GM12878 (cell line): ENCODE measurements at regions not wholly inside any gene's neighbourhood (a gene's known extent, or its start where the extent isn't known, plus 50 kb on each side); places are given as distances from the start of the nearest gene placed in this dataset.

ENCODE experiments used
- CTCF ChIP-seq, 3 experiments: IDR thresholded peaks in 2 of 3; conservative IDR thresholded peaks in 1 of 3; 2 replicates each; pipeline ENCODE4 v1.5.1; 2011; ENCODE audit warnings: low read depth in 3 of 3, low read length in 3 of 3, mild to moderate bottlenecking in 3 of 3, control low read depth in 2 of 3, moderate library complexity in 2 of 3, inconsistent platforms in 1 of 3, mixed read lengths in 1 of 3; ENCODE audit not compliant: control insufficient read depth in 2 of 3, insufficient read depth in 1 of 3; ENCODE audit errors: extremely low read depth in 1 of 3
- EP300 ChIP-seq, 2 experiments: fragments of 150-350 bp in 1 of 2; IDR thresholded peaks; 2 replicates each; pipeline ENCODE4 v1.6.1; 2011 to 2012; ENCODE audit warnings: low read depth in 2 of 2, low read length in 2 of 2, borderline replicate concordance in 1 of 2, improper control_type of control experiment in 1 of 2, inconsistent platforms in 1 of 2; ENCODE audit not compliant: control insufficient read depth in 1 of 2
- PBX3 ChIP-seq: IDR thresholded peaks from 2 replicates; pipeline ENCODE4 v1.6.1; 2011; ENCODE audit warnings: mild to moderate bottlenecking, low read depth, low read length, moderate library complexity; ENCODE audit not compliant: insufficient replicate concordance
- POLR2A ChIP-seq: IDR thresholded peaks from 2 replicates; pipeline ENCODE4 v1.6.1; 2011; ENCODE audit warnings: low read depth, mild to moderate bottlenecking, low read length
- POLR2AphosphoS5 ChIP-seq: IDR thresholded peaks from 2 replicates; pipeline ENCODE4 v1.6.1; 2011; ENCODE audit warnings: mild to moderate bottlenecking, low read length, inconsistent platforms
- SP1 ChIP-seq: IDR thresholded peaks from one replicate; pipeline ENCODE4 v1.6.1; 2011; ENCODE audit warnings: low read depth, low read length

DNA sequence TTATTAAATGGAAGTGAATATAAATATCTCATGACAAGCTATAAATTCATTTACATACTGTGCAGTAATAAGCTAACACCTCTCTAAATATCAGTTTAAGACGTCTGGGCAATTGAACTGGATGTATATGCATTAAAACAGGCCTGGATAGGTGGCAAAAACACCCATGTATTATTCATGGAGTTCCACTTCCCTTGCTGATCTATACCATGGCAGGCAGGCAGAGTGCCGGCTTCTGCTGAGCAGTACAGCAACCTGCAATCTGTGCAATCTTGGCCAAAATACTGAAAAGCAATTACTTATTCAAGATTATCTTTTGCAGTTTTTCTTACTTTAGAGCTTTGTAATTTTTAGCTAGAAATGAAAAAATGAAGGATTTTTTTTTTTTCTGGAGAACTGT lies 112.1 kb upstream of the PIEZO2 start:
- no peak for TF ChIP-seq SP1
- no peak for TF ChIP-seq POLR2A
- no peak for TF ChIP-seq CTCF (IDR thresholded peaks at IDR 0.05 in 2 of 3, conservative IDR thresholded peaks at IDR 0.05 in 1 of 3; ENCODE audit: control insufficient read depth in 2 of 3, extremely low read depth in 1 of 3, insufficient read depth in 1 of 3, low read depth in 3 of 3, low read length in 3 of 3)
- TF ChIP-seq PBX3, result no peak
- no peak for TF ChIP-seq POLR2AphosphoS5
- TF ChIP-seq EP300 (IDR thresholded peaks at IDR 0.05; ENCODE audit: borderline replicate concordance in 1 of 2, control insufficient read depth in 1 of 2, low read depth in 2 of 2, low read length in 2 of 2), result no peak
